GM21515 (cell line): ENCODE measurements at regions not wholly inside any gene's neighbourhood (a gene's known extent, or its start where the extent isn't known, plus 50 kb on each side); places are given as distances from the start of the nearest gene placed in this dataset.
"Not testable (repeated sequence)": the region's sequence is repeated elsewhere in the genome, so short reads cannot be mapped to it uniquely, and the experiment has no call there.

Experiments
- ATAC-seq: cut with Tn5 transposase; IDR thresholded peaks from one replicate; pipeline ENCODE4 v1.9.1; 2021; ENCODE audit not compliant: unreplicated experiment

GRCh38 chr4:147220833-147221232 is 260.1 kb upstream of the EDNRA start:
- ATAC-seq = no peak

GRCh38 chr4:147222906-147223305 is 258.0 kb upstream of the EDNRA start:
- ATAC-seq = no peak

GRCh38 chr4:147223576-147223975 is 257.3 kb upstream of the EDNRA start:
- ATAC-seq = no peak

GRCh38 chr4:147236806-147237205 is 244.1 kb upstream of the EDNRA start:
- no peak for ATAC-seq

GRCh38 chr4:147244786-147245185 is 236.1 kb upstream of the EDNRA start:
- ATAC-seq = no peak

GRCh38 chr4:147246096-147246495 is 234.8 kb upstream of the EDNRA start:
- ATAC-seq = no peak

- ATAC-seq = not testable (repeated sequence)
These were observed 234.4 kb upstream of the EDNRA start for GRCh38 chr4:147246528-147246927.

- ATAC-seq = no peak
These were observed 233.3 kb upstream of the EDNRA start for GRCh38 chr4:147247579-147247978.

GRCh38 chr4:147250062-147250461 is 230.8 kb upstream of the EDNRA start:
- ATAC-seq = no peak

GRCh38 chr4:147255268-147255667 is 225.6 kb upstream of the EDNRA start:
- not testable (repeated sequence) for ATAC-seq

- ATAC-seq = not testable (repeated sequence)
These were observed 221.6 kb upstream of the EDNRA start for GRCh38 chr4:147259271-147259670.

- no peak for ATAC-seq
These were observed 196.6 kb upstream of the EDNRA start for GRCh38 chr4:147284256-147284835.

- no peak for ATAC-seq
These were observed 196.0 kb upstream of the EDNRA start for GRCh38 chr4:147284935-147285334.

- no peak for ATAC-seq
These were observed 195.1 kb upstream of the EDNRA start for GRCh38 chr4:147285751-147286150.

GRCh38 chr4:147286846-147287587 is 193.9 kb upstream of the EDNRA start:
- no peak for ATAC-seq

- no peak for ATAC-seq
These were observed 193.4 kb upstream of the EDNRA start for GRCh38 chr4:147287588-147287890.

GRCh38 chr4:147288512-147288911 is 192.4 kb upstream of the EDNRA start:
- no peak for ATAC-seq

GRCh38 chr4:147289181-147289580 is 191.7 kb upstream of the EDNRA start:
- ATAC-seq = no peak

- not testable (repeated sequence) for ATAC-seq
These were observed 188.1 kb upstream of the EDNRA start for GRCh38 chr4:147292604-147293313.

- not testable (repeated sequence) for ATAC-seq
These were observed 187.6 kb upstream of the EDNRA start for GRCh38 chr4:147293314-147293677.

GRCh38 chr4:147299205-147299604 is 181.7 kb upstream of the EDNRA start:
- no peak for ATAC-seq

GRCh38 chr4:147303174-147303872 is 177.6 kb upstream of the EDNRA start:
- ATAC-seq = no peak
